ENCODE measurements at regions not wholly inside any gene's neighbourhood (a gene's known extent, or its start where the extent isn't known, plus 50 kb on each side); places are given as distances from the start of the nearest gene placed in this dataset.

DNA sequence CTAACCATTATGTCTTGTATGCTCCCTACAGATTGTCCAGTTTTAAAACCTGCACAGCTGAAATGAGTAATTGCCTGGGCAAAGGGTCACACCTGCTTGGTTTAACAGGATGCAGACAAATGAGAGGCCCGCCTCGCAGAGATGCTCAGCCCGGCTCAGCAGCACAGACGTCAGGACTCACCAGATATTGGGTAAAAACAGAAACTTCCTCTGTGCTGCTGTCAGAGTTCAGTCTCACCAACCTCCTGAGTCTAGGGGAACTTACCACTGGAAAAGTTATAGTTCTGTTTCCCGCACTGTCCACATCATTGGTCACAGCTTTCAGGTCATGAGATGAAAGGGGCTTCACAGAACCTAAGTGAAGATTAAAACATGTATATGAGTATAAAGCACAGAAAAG, 152.5 kb downstream of the ESM1 start:
- Histone ChIP-seq H3K27me3 (ENCODE audit: control insufficient read depth, insufficient read depth, low read length) (no peaks in the 10 kb centered on the region), H3K4me1 (ENCODE audit: control insufficient read depth, insufficient read depth, low read length) (no peaks in the 10 kb centered on the region), H3K27ac (ENCODE audit: low read depth, low read length) (no peak overlapping the region), H3K9ac (ENCODE audit: low read depth, low read length) (no peak overlapping the region), H3K9me3 (ENCODE audit: control insufficient read depth, insufficient read depth, low read length) (no peaks in the 10 kb centered on the region), H3K4me3 (ENCODE audit: low read depth, low read length) (no peak overlapping the region), H3K36me3 (ENCODE audit: control insufficient read depth, insufficient read depth, low read length) (no peaks in the 10 kb centered on the region)

DNA sequence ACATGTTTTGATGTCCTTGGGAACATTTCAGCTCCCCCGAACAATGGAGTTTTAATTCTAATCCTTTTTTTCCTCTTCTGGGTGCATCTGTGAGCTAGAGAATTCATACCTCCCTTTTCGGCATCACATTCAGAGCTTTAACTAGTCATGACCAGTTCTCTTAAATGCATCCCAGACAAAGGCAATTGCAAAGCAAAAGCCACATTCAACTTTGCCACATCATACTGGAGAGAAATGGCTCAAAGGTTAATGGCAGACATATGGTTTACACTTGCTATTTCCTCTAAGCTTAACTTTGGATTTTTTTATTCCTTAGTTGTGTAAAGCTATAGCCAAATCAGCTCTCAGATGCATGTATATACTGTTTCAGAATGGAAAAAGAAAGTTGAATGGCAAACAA, 153.3 kb downstream of the ESM1 start:
- Histone ChIP-seq H3K4me1 (ENCODE audit: control insufficient read depth, insufficient read depth, low read length) (no peaks in the 10 kb centered on the region), H3K36me3 (ENCODE audit: control insufficient read depth, insufficient read depth, low read length) (no peaks in the 10 kb centered on the region), H3K27ac (ENCODE audit: low read depth, low read length) (no peak overlapping the region), H3K4me3 (ENCODE audit: low read depth, low read length) (no peak overlapping the region), H3K9ac (ENCODE audit: low read depth, low read length) (no peak overlapping the region), H3K27me3 (ENCODE audit: control insufficient read depth, insufficient read depth, low read length) (no peaks in the 10 kb centered on the region), H3K9me3 (ENCODE audit: control insufficient read depth, insufficient read depth, low read length) (no peaks in the 10 kb centered on the region)

DNA sequence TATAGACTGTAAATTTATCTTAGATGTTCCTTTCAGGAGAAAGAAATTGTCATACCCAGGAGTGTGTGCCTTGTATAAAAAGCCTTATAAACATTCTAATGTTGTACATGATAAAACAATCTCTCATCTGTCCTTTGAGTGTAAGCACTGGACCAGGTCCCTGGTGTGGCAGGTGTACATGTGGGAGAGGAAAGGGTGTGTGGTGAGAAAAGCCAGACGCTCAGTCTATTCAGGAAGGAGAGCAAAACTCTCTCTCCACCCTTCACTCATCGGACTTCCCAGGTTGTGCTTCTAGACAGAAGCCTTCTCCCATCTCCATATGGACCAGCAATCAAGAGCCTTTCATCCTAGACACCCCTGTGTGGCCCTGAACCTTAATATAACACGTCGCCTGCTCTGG, 154.2 kb downstream of the ESM1 start:
- Histone ChIP-seq H3K36me3 (ENCODE audit: control insufficient read depth, insufficient read depth, low read length) (no peaks in the 10 kb centered on the region), H3K4me3 (ENCODE audit: low read depth, low read length) (no peak overlapping the region), H3K4me1 (ENCODE audit: control insufficient read depth, insufficient read depth, low read length) (no peaks in the 10 kb centered on the region), H3K27me3 (ENCODE audit: control insufficient read depth, insufficient read depth, low read length) (no peaks in the 10 kb centered on the region), H3K9me3 (ENCODE audit: control insufficient read depth, insufficient read depth, low read length) (no peaks in the 10 kb centered on the region), H3K9ac (ENCODE audit: low read depth, low read length) (no peak overlapping the region), H3K27ac (ENCODE audit: low read depth, low read length) (no peak overlapping the region)

DNA sequence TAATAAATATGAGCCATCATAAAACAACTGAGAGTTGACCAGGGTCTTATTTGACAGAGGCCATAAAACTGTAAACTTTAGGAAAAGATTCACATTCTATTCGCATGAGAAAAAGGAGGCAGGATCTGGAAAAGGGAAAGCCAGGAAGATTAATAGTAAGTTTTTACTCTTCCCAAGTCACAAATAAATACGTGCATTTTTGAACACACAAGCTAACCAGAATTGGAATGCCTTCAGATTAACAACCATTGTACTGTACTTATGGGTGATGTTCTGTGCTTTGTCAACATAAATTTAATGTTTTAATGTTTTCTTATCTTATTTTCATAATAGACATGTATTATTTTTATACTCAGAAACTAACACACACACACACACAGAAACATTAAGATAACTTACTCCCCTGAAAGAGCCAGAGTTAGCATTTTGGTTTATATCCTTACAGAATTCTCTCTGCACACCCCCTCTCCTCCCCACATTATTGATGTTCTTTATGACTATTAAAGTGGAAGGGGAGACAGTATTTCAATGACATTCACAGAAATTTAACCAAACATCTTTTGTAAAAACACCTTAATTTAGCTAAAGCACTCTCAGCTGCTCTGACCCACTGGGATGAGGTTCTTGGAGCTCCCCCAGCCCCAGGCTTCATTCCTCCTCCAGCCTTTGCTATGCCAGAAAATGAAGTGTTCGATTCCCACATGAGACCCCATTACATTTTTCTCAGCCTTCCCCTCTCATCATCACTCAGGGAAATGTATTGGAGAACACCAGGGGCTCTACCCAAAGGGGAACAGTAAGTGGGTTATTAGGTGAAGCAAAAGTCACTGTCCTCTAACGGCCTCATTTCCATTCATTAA, 155.5 kb downstream of the ESM1 start:
- no peak overlapping the region for H3K27ac ChIP-seq (ENCODE audit: low read depth, low read length)

DNA sequence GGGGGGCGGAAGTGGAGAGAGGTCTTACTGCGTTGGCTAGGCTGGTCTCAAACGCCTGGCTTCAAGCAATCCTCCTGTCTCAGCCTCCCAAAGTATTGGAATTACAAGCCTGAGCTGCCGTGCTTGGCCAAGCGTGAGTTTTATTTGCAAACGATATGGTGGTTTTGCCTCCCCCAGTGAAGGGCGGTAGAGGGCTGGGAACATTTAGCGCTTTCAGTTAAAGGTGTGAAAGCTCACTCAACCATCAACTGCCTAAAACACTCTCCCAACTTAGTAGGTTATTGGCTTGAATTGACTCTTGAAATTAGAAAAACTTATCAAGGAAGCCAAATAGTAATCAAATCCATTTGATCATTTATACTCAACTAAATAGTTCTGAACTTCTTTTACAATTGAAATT, 156.3 kb downstream of the ESM1 start:
- no peak overlapping the region for H3K4me3 ChIP-seq (ENCODE audit: low read depth, low read length)
- no peaks in the 10 kb centered on the region for H3K4me1 ChIP-seq (ENCODE audit: control insufficient read depth, insufficient read depth, low read length)
- no peaks in the 10 kb centered on the region for H3K27me3 ChIP-seq (ENCODE audit: control insufficient read depth, insufficient read depth, low read length)
- H3K36me3 ChIP-seq (ENCODE audit: control insufficient read depth, insufficient read depth, low read length) = no peaks in the 10 kb centered on the region
- no peaks in the 10 kb centered on the region for H3K9me3 ChIP-seq (ENCODE audit: control insufficient read depth, insufficient read depth, low read length)
- H3K9ac ChIP-seq (ENCODE audit: low read depth, low read length) = no peak overlapping the region
- no peak overlapping the region for H3K27ac ChIP-seq (ENCODE audit: low read depth, low read length)

More for the DNA sequence above, 155.5 kb downstream of the ESM1 start:
- H3K27me3 ChIP-seq (ENCODE audit: control insufficient read depth, insufficient read depth, low read length) = no peaks in the 10 kb centered on the region
- H3K9me3 ChIP-seq (ENCODE audit: control insufficient read depth, insufficient read depth, low read length) = no peaks in the 10 kb centered on the region
- no peaks in the 10 kb centered on the region for H3K36me3 ChIP-seq (ENCODE audit: control insufficient read depth, insufficient read depth, low read length)
- no peaks in the 10 kb centered on the region for H3K4me1 ChIP-seq (ENCODE audit: control insufficient read depth, insufficient read depth, low read length)
- H3K9ac ChIP-seq (ENCODE audit: low read depth, low read length) = no peak overlapping the region
- no peak overlapping the region for H3K4me3 ChIP-seq (ENCODE audit: low read depth, low read length)

DNA sequence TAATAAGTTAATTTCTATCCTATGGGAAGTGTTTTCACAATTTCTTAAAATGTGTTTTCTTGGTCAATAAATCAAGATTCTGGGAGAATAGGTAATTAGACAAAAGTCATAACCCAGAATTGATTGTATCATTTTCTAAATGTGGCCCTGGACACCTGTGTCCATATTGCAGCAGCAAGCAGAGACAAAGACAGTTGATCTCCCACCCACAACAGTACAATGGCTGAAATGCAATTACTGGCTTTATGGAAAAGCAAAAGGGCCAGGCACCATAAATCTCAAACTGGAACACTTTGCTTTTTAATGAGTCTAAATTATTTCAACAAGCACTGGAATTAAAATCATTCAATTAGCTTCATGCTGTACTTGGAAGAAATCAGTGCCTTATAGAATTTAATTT, 157.2 kb downstream of the ESM1 start:
- Histone ChIP-seq H3K4me1 (ENCODE audit: control insufficient read depth, insufficient read depth, low read length) (no peaks in the 10 kb centered on the region), H3K4me3 (ENCODE audit: low read depth, low read length) (no peak overlapping the region), H3K9ac (ENCODE audit: low read depth, low read length) (no peak overlapping the region), H3K27ac (ENCODE audit: low read depth, low read length) (no peak overlapping the region), H3K9me3 (ENCODE audit: control insufficient read depth, insufficient read depth, low read length) (no peaks in the 10 kb centered on the region), H3K36me3 (ENCODE audit: control insufficient read depth, insufficient read depth, low read length) (no peaks in the 10 kb centered on the region), H3K27me3 (ENCODE audit: control insufficient read depth, insufficient read depth, low read length) (no peaks in the 10 kb centered on the region)

DNA sequence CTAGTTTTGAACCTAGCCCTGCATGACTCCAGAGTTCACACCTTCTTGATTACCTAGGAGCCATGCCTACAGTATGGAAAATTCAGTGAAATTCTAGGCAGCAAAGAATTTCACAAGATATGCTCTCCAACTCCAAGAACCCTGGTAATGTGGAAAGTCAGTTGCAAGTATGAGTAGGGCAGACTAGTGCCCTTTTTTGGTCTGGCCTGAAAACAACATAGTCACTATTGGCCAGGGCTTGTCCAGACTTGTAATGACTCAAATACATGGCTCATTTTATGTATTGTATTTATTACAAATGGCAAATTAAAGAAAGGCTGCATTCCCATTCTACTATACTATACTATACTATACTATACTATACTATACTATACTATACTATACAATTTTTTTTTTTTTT, 160.4 kb downstream of the ESM1 start:
- no peaks in the 10 kb centered on the region for H3K36me3 ChIP-seq (ENCODE audit: control insufficient read depth, insufficient read depth, low read length)
- H3K27ac ChIP-seq (ENCODE audit: low read depth, low read length) = no peak overlapping the region
- H3K4me3 ChIP-seq (ENCODE audit: low read depth, low read length) = no peak overlapping the region
- no peaks in the 10 kb centered on the region for H3K9me3 ChIP-seq (ENCODE audit: control insufficient read depth, insufficient read depth, low read length)
- no peak overlapping the region for H3K9ac ChIP-seq (ENCODE audit: low read depth, low read length)
- no peaks in the 10 kb centered on the region for H3K27me3 ChIP-seq (ENCODE audit: control insufficient read depth, insufficient read depth, low read length)
- H3K4me1 ChIP-seq (ENCODE audit: control insufficient read depth, insufficient read depth, low read length) = peaks cover 4% of the 10 kb centered on the region; the same call in 1 of the 2 replicates

DNA sequence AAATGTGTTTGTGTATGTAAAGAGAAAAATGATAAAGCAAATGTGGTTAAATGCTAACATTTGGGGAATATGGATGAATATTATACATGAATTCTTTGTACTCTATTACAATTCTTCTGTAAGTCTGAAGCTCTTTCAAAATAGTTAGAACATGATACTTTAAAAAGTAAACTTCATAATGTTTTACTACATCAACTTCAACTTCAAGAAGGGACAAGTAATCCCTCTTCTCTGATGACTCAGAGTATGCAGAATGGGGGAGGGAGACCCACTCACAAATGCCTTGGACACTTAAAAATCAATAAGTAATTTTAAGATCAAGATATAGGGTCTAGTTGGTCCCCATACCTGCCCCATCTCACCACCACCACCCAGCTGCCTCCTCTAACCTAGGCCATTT, 162.4 kb downstream of the ESM1 start:
- Histone ChIP-seq H3K9ac (ENCODE audit: low read depth, low read length) (no peak overlapping the region), H3K4me3 (ENCODE audit: low read depth, low read length) (no peak overlapping the region), H3K27me3 (ENCODE audit: control insufficient read depth, insufficient read depth, low read length) (no peaks in the 10 kb centered on the region), H3K9me3 (ENCODE audit: control insufficient read depth, insufficient read depth, low read length) (no peaks in the 10 kb centered on the region), H3K36me3 (ENCODE audit: control insufficient read depth, insufficient read depth, low read length) (no peaks in the 10 kb centered on the region), H3K27ac (ENCODE audit: low read depth, low read length) (no peak overlapping the region), H3K4me1 (ENCODE audit: control insufficient read depth, insufficient read depth, low read length) (peaks cover 4% of the 10 kb centered on the region; the same call in 1 of the 2 replicates)

DNA sequence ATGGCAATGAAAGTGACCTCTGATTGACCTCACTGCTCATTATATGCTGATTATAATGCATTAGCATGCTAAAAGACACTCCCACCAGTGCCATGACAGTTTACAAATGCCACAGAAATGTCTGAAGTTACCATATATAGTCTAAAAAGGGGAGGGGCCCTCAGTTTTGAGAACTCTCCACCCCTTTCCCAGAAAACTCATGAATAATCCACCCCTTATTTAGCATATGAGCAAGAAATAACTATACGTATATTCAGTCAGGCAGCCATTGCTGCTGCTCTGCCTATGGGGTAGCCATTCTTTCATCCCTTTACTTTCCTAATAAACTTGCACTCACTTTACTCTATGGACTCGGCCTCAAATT, 163.1 kb downstream of the ESM1 start:
- Histone ChIP-seq H3K27ac (ENCODE audit: low read depth, low read length) (no peak overlapping the region), H3K36me3 (ENCODE audit: control insufficient read depth, insufficient read depth, low read length) (no peaks in the 10 kb centered on the region), H3K9me3 (ENCODE audit: control insufficient read depth, insufficient read depth, low read length) (no peaks in the 10 kb centered on the region), H3K4me1 (ENCODE audit: control insufficient read depth, insufficient read depth, low read length) (peaks cover 4% of the 10 kb centered on the region; the same call in 1 of the 2 replicates), H3K9ac (ENCODE audit: low read depth, low read length) (no peak overlapping the region), H3K27me3 (ENCODE audit: control insufficient read depth, insufficient read depth, low read length) (no peaks in the 10 kb centered on the region), H3K4me3 (ENCODE audit: low read depth, low read length) (no peak overlapping the region)

DNA sequence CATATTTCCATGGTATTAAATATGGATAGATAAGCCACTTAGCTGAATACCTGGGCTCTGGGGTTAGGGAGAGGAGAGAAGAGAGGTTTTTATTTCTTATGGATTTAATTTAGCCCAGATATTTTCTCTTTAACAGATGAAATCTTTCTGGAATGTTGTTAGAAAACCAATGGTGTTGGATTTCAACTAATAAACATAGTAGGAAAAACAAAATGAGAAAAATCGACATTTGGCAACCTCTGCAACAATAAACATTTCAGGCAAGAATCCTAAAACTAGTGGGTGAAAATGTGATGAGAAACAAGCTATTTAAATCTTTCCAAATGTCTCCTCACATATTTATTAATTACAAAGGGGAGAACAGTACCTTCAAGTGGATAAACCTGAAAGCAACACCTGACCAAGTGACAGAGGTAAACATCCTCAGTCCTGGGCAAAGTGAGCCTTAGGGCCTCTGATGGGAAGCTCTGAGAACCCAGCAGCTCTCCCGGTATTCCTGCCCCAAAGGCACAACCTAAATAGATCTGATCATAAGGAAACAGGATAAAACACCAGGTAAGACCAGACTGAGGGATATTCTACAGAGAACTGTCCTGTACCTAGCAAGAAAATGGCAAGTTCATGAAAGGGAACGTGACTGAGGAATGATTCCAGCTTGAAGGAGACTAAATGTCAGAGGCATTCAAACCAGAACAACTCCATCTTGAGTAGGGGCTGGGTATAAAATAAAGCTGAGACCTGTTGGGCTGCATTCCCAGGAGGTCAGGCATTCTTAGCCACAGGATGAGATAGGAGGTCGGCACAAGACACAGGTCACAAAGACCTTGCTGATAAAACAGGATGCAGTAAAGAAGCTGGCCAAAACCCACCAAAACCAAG, 163.7 kb downstream of the ESM1 start:
- no peaks in the 10 kb centered on the region for H3K36me3 ChIP-seq (ENCODE audit: control insufficient read depth, insufficient read depth, low read length)
- H3K4me3 ChIP-seq (ENCODE audit: low read depth, low read length) = no peak overlapping the region
- peak overlapping the region; percentile 20 for H3K27ac ChIP-seq (ENCODE audit: low read depth, low read length)
- H3K9me3 ChIP-seq (ENCODE audit: control insufficient read depth, insufficient read depth, low read length) = no peaks in the 10 kb centered on the region
- no peak overlapping the region for H3K9ac ChIP-seq (ENCODE audit: low read depth, low read length)
- peaks cover 4% of the 10 kb centered on the region; the same call in 1 of the 2 replicates for H3K4me1 ChIP-seq (ENCODE audit: control insufficient read depth, insufficient read depth, low read length)
- H3K27me3 ChIP-seq (ENCODE audit: control insufficient read depth, insufficient read depth, low read length) = no peaks in the 10 kb centered on the region

Data from HUES48 (cell line).